Hepatocyte (in vitro differentiated cells): ENCODE measurements at regions not wholly inside any gene's neighbourhood (a gene's known extent, or its start where the extent isn't known, plus 50 kb on each side); places are given as distances from the start of the nearest gene placed in this dataset.

Source experiments
- DNase-seq: peaks from one replicate; pipeline ENCODE4 v3.0.0-alpha.2; 2016; ENCODE audit warnings: low spot score
- H2AFZ ChIP-seq: fragments of 200-600 bp; sonication (generic); 2 replicates; pipeline ENCODE4 v1.6.0; 2016; ENCODE audit warnings: antibody characterized with exemption, mild to moderate bottlenecking
- H3K27ac ChIP-seq: fragments of 200-600 bp; sonication (generic); 2 replicates; pipeline ENCODE4 v1.5.1; 2016; ENCODE audit warnings: mild to moderate bottlenecking
- H3K27me3 ChIP-seq: fragments of 200-600 bp; sonication (generic); 2 replicates; pipeline ENCODE4 v1.6.1; 2016
- H3K36me3 ChIP-seq: fragments of 200-600 bp; sonication (generic); replicated peaks from 2 replicates; pipeline ENCODE4 v1.5.1; 2016; ENCODE audit warnings: low read depth; ENCODE audit not compliant: insufficient read depth
- H3K4me1 ChIP-seq: fragments of 200-600 bp; sonication (generic); 2 replicates; pipeline ENCODE4 v1.5.1; 2016; ENCODE audit warnings: mild to moderate bottlenecking, moderate library complexity; ENCODE audit not compliant: insufficient read depth
- H3K4me2 ChIP-seq: fragments of 200-600 bp; sonication (generic); 2 replicates; pipeline ENCODE4 v1.6.0; 2016
- H3K4me3 ChIP-seq: fragments of 200-600 bp; sonication (generic); 2 replicates; pipeline ENCODE4 v1.5.1; 2016; ENCODE audit warnings: mild to moderate bottlenecking
- H3K79me2 ChIP-seq: fragments of 200-600 bp; sonication (generic); 2 replicates; pipeline ENCODE4 v1.6.0; 2017; ENCODE audit warnings: mild to moderate bottlenecking
- H3K9me2 ChIP-seq: fragments of 200-600 bp; sonication (generic); replicated peaks from 2 replicates; pipeline ENCODE4 v1.6.0; 2017; ENCODE audit warnings: mild to moderate bottlenecking; ENCODE audit not compliant: insufficient read depth
- H3K9me3 ChIP-seq: fragments of 200-600 bp; sonication (generic); 2 replicates; pipeline ENCODE4 v1.5.1; 2016; ENCODE audit warnings: low read depth, mild to moderate bottlenecking
- H4K20me1 ChIP-seq: fragments of 200-600 bp; sonication (generic); 2 replicates; pipeline ENCODE4 v1.6.0; 2016; ENCODE audit warnings: mild to moderate bottlenecking; ENCODE audit not compliant: insufficient read depth, poor library complexity, severe bottlenecking
- CTCF ChIP-seq: fragments of 200-600 bp; sonication (generic); IDR thresholded peaks from 2 replicates; pipeline ENCODE4 v1.5.1; 2016; ENCODE audit warnings: antibody characterized with exemption, mild to moderate bottlenecking; ENCODE audit not compliant: poor library complexity
- EZH2 ChIP-seq: fragments of 200-600 bp; sonication (generic); IDR thresholded peaks from 2 replicates; pipeline ENCODE4 v1.6.1; 2016; ENCODE audit warnings: antibody characterized with exemption, mild to moderate bottlenecking, borderline replicate concordance
- EZH2phosphoT487 ChIP-seq: fragments of 200-600 bp; sonication (generic); IDR thresholded peaks from one replicate; pipeline ENCODE4 v1.6.1; 2018; ENCODE audit warnings: antibody characterized with exemption, mild to moderate bottlenecking, low read depth, moderate library complexity; ENCODE audit not compliant: unreplicated experiment, severe bottlenecking
- WGBS: methylation state at CpG from one replicate; pipeline ENCODE4 v1.1.6; 2016; ENCODE audit warnings: low lambda C conversion rate; ENCODE audit errors: missing lambda C conversion rate; 5-methylcytosine and 5-hydroxymethylcytosine counted together

GRCh38 chr3:187845826-187846225 is 100.6 kb upstream of the BCL6 start:
- H3K36me3 ChIP-seq, result no peaks in the 10 kb centered on the region
- no peak overlapping the region for H3K27ac ChIP-seq
- H3K4me1 ChIP-seq, result no peaks in the 10 kb centered on the region
- no peaks in the 10 kb centered on the region for H3K27me3 ChIP-seq
- no peaks in the 10 kb centered on the region for H3K9me3 ChIP-seq
- no peaks in the 10 kb centered on the region for H3K9me2 ChIP-seq
- H4K20me1 ChIP-seq, result no peaks in the 10 kb centered on the region
- H3K79me2 ChIP-seq, result no peaks in the 10 kb centered on the region
- DNase-seq, result no peak
- WGBS, result 95% methylated on average over 3 of the region's 4 CpGs
- H2AFZ ChIP-seq, result no peak overlapping the region
- no peak overlapping the region for H3K4me2 ChIP-seq
- TF ChIP-seq CTCF (no peak), EZH2 (no peak)
- H3K4me3 ChIP-seq, result no peak overlapping the region

GRCh38 chr3:187848401-187848800 is 103.1 kb upstream of the BCL6 start:
- Histone ChIP-seq H3K4me3 (no peak overlapping the region), H4K20me1 (no peaks in the 10 kb centered on the region), H3K27ac (no peak overlapping the region), H3K36me3 (no peaks in the 10 kb centered on the region), H3K4me1 (no peaks in the 10 kb centered on the region), H3K9me2 (no peaks in the 10 kb centered on the region), H2AFZ (no peak overlapping the region), H3K79me2 (no peaks in the 10 kb centered on the region), H3K27me3 (no peaks in the 10 kb centered on the region), H3K4me2 (no peak overlapping the region), H3K9me3 (no peaks in the 10 kb centered on the region)
- DNase-seq, result no peak
- WGBS, result 92% methylated on average over 1 of the region's 1 CpG
- TF ChIP-seq EZH2phosphoT487, result no peak
- TF ChIP-seq EZH2, result no peak
- TF ChIP-seq CTCF, result no peak

GRCh38 chr3:187849016-187849654 is 103.9 kb upstream of the BCL6 start:
- no peak for DNase-seq
- H3K27ac ChIP-seq, result no peak overlapping the region
- no peak overlapping the region for H2AFZ ChIP-seq
- no peaks in the 10 kb centered on the region for H3K9me2 ChIP-seq
- no peaks in the 10 kb centered on the region for H3K4me1 ChIP-seq
- WGBS, result 90% methylated on average over 6 of the region's 6 CpGs
- no peak overlapping the region for H3K4me3 ChIP-seq
- TF ChIP-seq EZH2phosphoT487 (no peak), EZH2 (no peak), CTCF (no peak)
- no peak overlapping the region for H3K4me2 ChIP-seq
- no peaks in the 10 kb centered on the region for H3K79me2 ChIP-seq
- no peaks in the 10 kb centered on the region for H3K9me3 ChIP-seq
- no peaks in the 10 kb centered on the region for H3K27me3 ChIP-seq
- no peaks in the 10 kb centered on the region for H4K20me1 ChIP-seq
- H3K36me3 ChIP-seq, result no peaks in the 10 kb centered on the region
